HL-60 (cell line): ENCODE measurements at regions not wholly inside any gene's neighbourhood (a gene's known extent, or its start where the extent isn't known, plus 50 kb on each side); places are given as distances from the start of the nearest gene placed in this dataset.

Source experiments
- POLR2AphosphoS5 ChIP-seq: IDR thresholded peaks from 2 replicates; pipeline ENCODE4 v1.6.1; 2012; ENCODE audit warnings: low read depth
- SPI1 ChIP-seq: IDR thresholded peaks from 2 replicates; pipeline ENCODE4 v1.6.1; 2012; ENCODE audit warnings: low read depth, mild to moderate bottlenecking, borderline replicate concordance
- TF ChIP-seq, protein P1 (sequence below): IDR thresholded peaks from 2 replicates; pipeline ENCODE4 v1.6.1; 2012; ENCODE audit warnings: low read depth; ENCODE audit not compliant: insufficient replicate concordance
- TF ChIP-seq, protein P2 (sequence below): IDR thresholded peaks from one replicate; pipeline ENCODE4 v1.5.1; 2011; ENCODE audit warnings: low read length, control low read depth, inconsistent platforms; ENCODE audit not compliant: insufficient read depth

DNA sequence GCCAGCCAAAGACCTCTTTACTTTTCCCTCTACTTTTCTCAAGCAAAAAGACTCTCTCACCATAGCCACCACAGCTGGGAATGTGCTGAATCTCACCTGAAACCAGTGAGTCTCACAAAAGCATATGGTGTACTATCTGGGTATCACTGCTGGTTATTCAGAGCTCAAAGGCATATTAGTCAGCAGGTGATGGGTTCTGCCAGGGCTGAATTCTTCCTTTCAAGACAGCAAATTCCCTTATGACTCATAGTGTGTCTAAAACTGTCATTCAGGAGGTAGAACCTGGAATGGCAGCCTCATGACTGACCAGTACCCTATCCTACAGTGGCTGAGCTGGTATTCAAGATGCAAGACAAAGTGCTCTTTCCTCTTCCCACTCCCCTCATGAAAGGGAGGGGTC, 2859.1 kb downstream of the PCDH9 start:
- TF ChIP-seq, protein P1, sequence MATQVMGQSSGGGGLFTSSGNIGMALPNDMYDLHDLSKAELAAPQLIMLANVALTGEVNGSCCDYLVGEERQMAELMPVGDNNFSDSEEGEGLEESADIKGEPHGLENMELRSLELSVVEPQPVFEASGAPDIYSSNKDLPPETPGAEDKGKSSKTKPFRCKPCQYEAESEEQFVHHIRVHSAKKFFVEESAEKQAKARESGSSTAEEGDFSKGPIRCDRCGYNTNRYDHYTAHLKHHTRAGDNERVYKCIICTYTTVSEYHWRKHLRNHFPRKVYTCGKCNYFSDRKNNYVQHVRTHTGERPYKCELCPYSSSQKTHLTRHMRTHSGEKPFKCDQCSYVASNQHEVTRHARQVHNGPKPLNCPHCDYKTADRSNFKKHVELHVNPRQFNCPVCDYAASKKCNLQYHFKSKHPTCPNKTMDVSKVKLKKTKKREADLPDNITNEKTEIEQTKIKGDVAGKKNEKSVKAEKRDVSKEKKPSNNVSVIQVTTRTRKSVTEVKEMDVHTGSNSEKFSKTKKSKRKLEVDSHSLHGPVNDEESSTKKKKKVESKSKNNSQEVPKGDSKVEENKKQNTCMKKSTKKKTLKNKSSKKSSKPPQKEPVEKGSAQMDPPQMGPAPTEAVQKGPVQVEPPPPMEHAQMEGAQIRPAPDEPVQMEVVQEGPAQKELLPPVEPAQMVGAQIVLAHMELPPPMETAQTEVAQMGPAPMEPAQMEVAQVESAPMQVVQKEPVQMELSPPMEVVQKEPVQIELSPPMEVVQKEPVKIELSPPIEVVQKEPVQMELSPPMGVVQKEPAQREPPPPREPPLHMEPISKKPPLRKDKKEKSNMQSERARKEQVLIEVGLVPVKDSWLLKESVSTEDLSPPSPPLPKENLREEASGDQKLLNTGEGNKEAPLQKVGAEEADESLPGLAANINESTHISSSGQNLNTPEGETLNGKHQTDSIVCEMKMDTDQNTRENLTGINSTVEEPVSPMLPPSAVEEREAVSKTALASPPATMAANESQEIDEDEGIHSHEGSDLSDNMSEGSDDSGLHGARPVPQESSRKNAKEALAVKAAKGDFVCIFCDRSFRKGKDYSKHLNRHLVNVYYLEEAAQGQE: no peak
- TF ChIP-seq, protein P2, sequence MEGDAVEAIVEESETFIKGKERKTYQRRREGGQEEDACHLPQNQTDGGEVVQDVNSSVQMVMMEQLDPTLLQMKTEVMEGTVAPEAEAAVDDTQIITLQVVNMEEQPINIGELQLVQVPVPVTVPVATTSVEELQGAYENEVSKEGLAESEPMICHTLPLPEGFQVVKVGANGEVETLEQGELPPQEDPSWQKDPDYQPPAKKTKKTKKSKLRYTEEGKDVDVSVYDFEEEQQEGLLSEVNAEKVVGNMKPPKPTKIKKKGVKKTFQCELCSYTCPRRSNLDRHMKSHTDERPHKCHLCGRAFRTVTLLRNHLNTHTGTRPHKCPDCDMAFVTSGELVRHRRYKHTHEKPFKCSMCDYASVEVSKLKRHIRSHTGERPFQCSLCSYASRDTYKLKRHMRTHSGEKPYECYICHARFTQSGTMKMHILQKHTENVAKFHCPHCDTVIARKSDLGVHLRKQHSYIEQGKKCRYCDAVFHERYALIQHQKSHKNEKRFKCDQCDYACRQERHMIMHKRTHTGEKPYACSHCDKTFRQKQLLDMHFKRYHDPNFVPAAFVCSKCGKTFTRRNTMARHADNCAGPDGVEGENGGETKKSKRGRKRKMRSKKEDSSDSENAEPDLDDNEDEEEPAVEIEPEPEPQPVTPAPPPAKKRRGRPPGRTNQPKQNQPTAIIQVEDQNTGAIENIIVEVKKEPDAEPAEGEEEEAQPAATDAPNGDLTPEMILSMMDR: no peak
- TF ChIP-seq POLR2AphosphoS5: no peak
- TF ChIP-seq SPI1: no peak
